Activated CD4-positive, alpha-beta T cell treated with anti-CD3 and anti-CD28 coated beads, Interleukin-2, amount 50 U/mL, for 16 hours (primary cell): ENCODE measurements at regions not wholly inside any gene's neighbourhood (a gene's known extent, or its start where the extent isn't known, plus 50 kb on each side); places are given as distances from the start of the nearest gene placed in this dataset.

Source experiments
- DNase-seq: peaks from one replicate; pipeline ENCODE4 v3.0.0-alpha.2; 2020

- DNase-seq: no peak
Measured at GRCh38 chr17:73957564-73957963, 245.9 kb upstream of the RPL38 start.

- DNase-seq: no peak
Measured at GRCh38 chr17:73958453-73958852, 245.0 kb upstream of the RPL38 start.

- no peak for DNase-seq
Measured at GRCh38 chr17:73960469-73960868, 243.0 kb upstream of the RPL38 start.

GRCh38 chr17:73962308-73962707 lies 241.2 kb upstream of the RPL38 start:
- no peak for DNase-seq

- no peak for DNase-seq
Measured at GRCh38 chr17:73968680-73969079, 234.8 kb upstream of the RPL38 start.

GRCh38 chr17:73969956-73970355 lies 233.5 kb upstream of the RPL38 start:
- no peak for DNase-seq

- DNase-seq: no peak
Measured at GRCh38 chr17:73971127-73971526, 232.4 kb upstream of the RPL38 start.

- DNase-seq: no peak
Measured at GRCh38 chr17:73972056-73972455, 231.4 kb upstream of the RPL38 start.

- DNase-seq: no peak
Measured at GRCh38 chr17:73972901-73973300, 230.6 kb upstream of the RPL38 start.

- DNase-seq: no peak
Measured at GRCh38 chr17:73973586-73974409, 229.7 kb upstream of the RPL38 start.

GRCh38 chr17:73974536-73974935 lies 228.9 kb upstream of the RPL38 start:
- DNase-seq: no peak

- DNase-seq: no peak
Measured at GRCh38 chr17:73976147-73976546, 227.3 kb upstream of the RPL38 start.

- no peak for DNase-seq
Measured at GRCh38 chr17:73976676-73977521, 226.6 kb upstream of the RPL38 start.

GRCh38 chr17:73980517-73980916 lies 223.0 kb upstream of the RPL38 start:
- no peak for DNase-seq

- no peak for DNase-seq
Measured at GRCh38 chr17:73982871-73983270, 220.6 kb upstream of the RPL38 start.

- DNase-seq: no peak
Measured at GRCh38 chr17:73983621-73984400, 219.7 kb upstream of the RPL38 start.

GRCh38 chr17:73984941-73985340 lies 218.5 kb upstream of the RPL38 start:
- DNase-seq: no peak

GRCh38 chr17:73985466-73986015 lies 217.9 kb upstream of the RPL38 start:
- no peak for DNase-seq

GRCh38 chr17:73986641-73987177 lies 216.8 kb upstream of the RPL38 start:
- no peak for DNase-seq

- DNase-seq: no peak
Measured at GRCh38 chr17:73987395-73987794, 216.1 kb upstream of the RPL38 start.

GRCh38 chr17:73987845-73988509 lies 215.5 kb upstream of the RPL38 start:
- DNase-seq: no peak

- no peak for DNase-seq
Measured at GRCh38 chr17:73989671-73990070, 213.8 kb upstream of the RPL38 start.
